ENCODE measurements at regions not wholly inside any gene's neighbourhood (a gene's known extent, or its start where the extent isn't known, plus 50 kb on each side); places are given as distances from the start of the nearest gene placed in this dataset.

- intact Hi-C loops (cut with DNase I; ENCODE audit: low total_unique reads) = no loop called here
- H3K9me3 ChIP-seq = no peaks in the 10 kb centered on the region
- H3K27ac ChIP-seq = no peak overlapping the region
- TF ChIP-seq POLR2A (IDR thresholded peaks at IDR 0.05) (no peak), POLR2AphosphoS5 (IDR thresholded peaks at IDR 0.05) (no peak), CTCF (IDR thresholded peaks at IDR 0.05) (no peak), EP300 (IDR thresholded peaks at IDR 0.05) (no peak)
- H3K4me3 ChIP-seq = no peak overlapping the region
- H3K4me1 ChIP-seq = no peaks in the 10 kb centered on the region
- DNase-seq = no peak
- no peaks in the 10 kb centered on the region for H3K27me3 ChIP-seq
- H3K36me3 ChIP-seq = no peaks in the 10 kb centered on the region
- WGBS, 5 donors = 72 to 96% (median 86%) methylated on average over 1 of the region's 1 CpG
These were observed 90.3 kb downstream of the C11orf87 start for GRCh38 chr11:109512249-109512648.

GRCh38 chr11:109512680-109513079 is 90.7 kb downstream of the C11orf87 start:
- no peaks in the 10 kb centered on the region for H3K9me3 ChIP-seq
- H3K4me3 ChIP-seq = no peak overlapping the region
- TF ChIP-seq POLR2AphosphoS5 (IDR thresholded peaks at IDR 0.05) (no peak), POLR2A (IDR thresholded peaks at IDR 0.05) (no peak), EP300 (IDR thresholded peaks at IDR 0.05) (no peak), CTCF (IDR thresholded peaks at IDR 0.05) (no peak)
- H3K27ac ChIP-seq = no peak overlapping the region
- H3K36me3 ChIP-seq = no peaks in the 10 kb centered on the region
- no peaks in the 10 kb centered on the region for H3K4me1 ChIP-seq
- intact Hi-C loops (cut with DNase I; ENCODE audit: low total_unique reads) = no loop called here
- H3K27me3 ChIP-seq = no peaks in the 10 kb centered on the region
- WGBS, 5 donors = 38 to 56% (median 51%) methylated on average over 2 of the region's 2 CpGs
- DNase-seq = no peak

- Histone ChIP-seq H3K36me3 (no peaks in the 10 kb centered on the region), H3K4me1 (no peaks in the 10 kb centered on the region), H3K4me3 (no peak overlapping the region), H3K27me3 (no peaks in the 10 kb centered on the region), H3K27ac (no peak overlapping the region), H3K9me3 (no peaks in the 10 kb centered on the region)
- no peak for TF ChIP-seq CTCF (IDR thresholded peaks at IDR 0.05)
- no peak for TF ChIP-seq POLR2AphosphoS5 (IDR thresholded peaks at IDR 0.05)
- no peak for TF ChIP-seq EP300 (IDR thresholded peaks at IDR 0.05)
- TF ChIP-seq POLR2A (IDR thresholded peaks at IDR 0.05) = no peak
- 35 to 53% (median 47%) methylated on average over 2 of the region's 2 CpGs for WGBS, 5 donors
- intact Hi-C loops (cut with DNase I; ENCODE audit: low total_unique reads) = no loop called here
- DNase-seq = no peak
These were observed 92.5 kb downstream of the C11orf87 start for GRCh38 chr11:109514313-109515018.

- TF ChIP-seq POLR2AphosphoS5 (IDR thresholded peaks at IDR 0.05) (no peak), EP300 (IDR thresholded peaks at IDR 0.05) (no peak), POLR2A (IDR thresholded peaks at IDR 0.05) (no peak), CTCF (IDR thresholded peaks at IDR 0.05) (no peak)
- Histone ChIP-seq H3K4me1 (no peaks in the 10 kb centered on the region), H3K36me3 (no peaks in the 10 kb centered on the region), H3K9me3 (no peaks in the 10 kb centered on the region), H3K27me3 (no peaks in the 10 kb centered on the region), H3K4me3 (no peak overlapping the region), H3K27ac (no peak overlapping the region)
- no peak for DNase-seq
- intact Hi-C loops (cut with DNase I; ENCODE audit: low total_unique reads) = no loop called here
- 60 to 73% (median 65%) methylated on average over 2 of the region's 2 CpGs for WGBS, 5 donors
These were observed 97.3 kb downstream of the C11orf87 start for GRCh38 chr11:109519253-109519652.
